KMS-11 (cell line): ENCODE measurements at regions not wholly inside any gene's neighbourhood (a gene's known extent, or its start where the extent isn't known, plus 50 kb on each side); places are given as distances from the start of the nearest gene placed in this dataset.

Source experiments
- H2AFZ ChIP-seq: fragments of 200-600 bp; sonication (generic); 2 replicates; pipeline ENCODE4 v1.6.1; 2016; ENCODE audit warnings: antibody characterized with exemption, mixed run types, low read depth
- H3K27ac ChIP-seq: fragments of 200-600 bp; sonication (generic); 2 replicates; pipeline ENCODE4 v1.6.1; 2016; ENCODE audit warnings: mild to moderate bottlenecking, mixed run types
- H3K27me3 ChIP-seq: fragments of 200-600 bp; sonication (generic); 2 replicates; pipeline ENCODE4 v1.6.1; 2017; ENCODE audit warnings: mild to moderate bottlenecking, low read depth, mixed run types, moderate library complexity; ENCODE audit not compliant: insufficient read depth
- H3K36me3 ChIP-seq: fragments of 200-600 bp; sonication (generic); 2 replicates; pipeline ENCODE4 v1.6.1; 2017; ENCODE audit warnings: mild to moderate bottlenecking, mixed run types; ENCODE audit not compliant: insufficient read depth
- H3K4me1 ChIP-seq: fragments of 200-600 bp; sonication (generic); 2 replicates; pipeline ENCODE4 v1.6.1; 2016; ENCODE audit warnings: mild to moderate bottlenecking, low read depth, mixed run types; ENCODE audit not compliant: poor library complexity, severe bottlenecking
- H3K4me2 ChIP-seq: fragments of 200-600 bp; sonication (generic); 2 replicates; pipeline ENCODE4 v1.7.0; 2016; ENCODE audit warnings: mild to moderate bottlenecking, mixed run types
- H3K4me3 ChIP-seq: fragments of 200-600 bp; sonication (generic); IDR thresholded peaks from 2 replicates; pipeline ENCODE4 v1.6.1; 2017; ENCODE audit warnings: low read depth, low read length, mixed read lengths; ENCODE audit not compliant: insufficient read depth
- H3K79me2 ChIP-seq: fragments of 200-600 bp; sonication (generic); 2 replicates; pipeline ENCODE4 v1.6.1; 2016; ENCODE audit warnings: low read depth, mixed run types; ENCODE audit not compliant: insufficient read depth
- H3K9ac ChIP-seq: fragments of 200-600 bp; sonication (generic); 2 replicates; pipeline ENCODE4 v1.6.1; 2016; ENCODE audit warnings: mild to moderate bottlenecking, mixed run types
- H4K20me1 ChIP-seq: fragments of 200-600 bp; sonication (generic); 2 replicates; pipeline ENCODE4 v1.6.1; 2016; ENCODE audit warnings: mild to moderate bottlenecking, mixed run types; ENCODE audit not compliant: insufficient read depth
- TF ChIP-seq, protein P1 (sequence below): fragments of 200-600 bp; sonication (generic); conservative IDR thresholded peaks from 2 replicates; pipeline ENCODE4 v1.6.1; 2017; ENCODE audit warnings: low read depth, mild to moderate bottlenecking, antibody characterized with exemption, low read length, moderate library complexity, mixed read lengths

DNA sequence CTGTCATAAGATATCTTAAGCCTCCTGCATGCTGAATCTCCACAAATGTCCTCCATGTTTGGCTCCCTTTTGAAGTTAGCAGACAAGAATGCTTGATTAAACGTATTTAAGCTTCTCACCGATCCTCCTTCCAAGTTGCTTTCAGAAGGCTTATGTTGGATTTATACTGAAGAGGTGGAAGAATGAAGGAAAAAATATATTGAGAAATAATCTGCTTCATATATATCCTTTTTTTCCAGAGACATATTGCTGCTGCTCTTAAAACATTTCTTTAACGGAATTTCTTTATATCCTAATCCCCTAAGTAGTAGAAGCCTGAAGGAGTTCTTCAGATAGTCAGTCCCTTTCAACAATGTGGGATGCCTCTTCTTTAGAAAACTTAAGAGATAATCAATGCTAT lies 329.0 kb upstream of the MARCKS start:
- Histone ChIP-seq H3K36me3 (no peaks in the 10 kb centered on the region), H3K27ac (no peak overlapping the region), H4K20me1 (no peaks in the 10 kb centered on the region), H3K4me3 (no peak overlapping the region), H3K27me3 (no peaks in the 10 kb centered on the region), H3K9ac (no peak overlapping the region), H2AFZ (no peak overlapping the region), H3K4me1 (no peaks in the 10 kb centered on the region), H3K4me2 (no peak overlapping the region), H3K79me2 (no peaks in the 10 kb centered on the region)
- TF ChIP-seq, protein P1, sequence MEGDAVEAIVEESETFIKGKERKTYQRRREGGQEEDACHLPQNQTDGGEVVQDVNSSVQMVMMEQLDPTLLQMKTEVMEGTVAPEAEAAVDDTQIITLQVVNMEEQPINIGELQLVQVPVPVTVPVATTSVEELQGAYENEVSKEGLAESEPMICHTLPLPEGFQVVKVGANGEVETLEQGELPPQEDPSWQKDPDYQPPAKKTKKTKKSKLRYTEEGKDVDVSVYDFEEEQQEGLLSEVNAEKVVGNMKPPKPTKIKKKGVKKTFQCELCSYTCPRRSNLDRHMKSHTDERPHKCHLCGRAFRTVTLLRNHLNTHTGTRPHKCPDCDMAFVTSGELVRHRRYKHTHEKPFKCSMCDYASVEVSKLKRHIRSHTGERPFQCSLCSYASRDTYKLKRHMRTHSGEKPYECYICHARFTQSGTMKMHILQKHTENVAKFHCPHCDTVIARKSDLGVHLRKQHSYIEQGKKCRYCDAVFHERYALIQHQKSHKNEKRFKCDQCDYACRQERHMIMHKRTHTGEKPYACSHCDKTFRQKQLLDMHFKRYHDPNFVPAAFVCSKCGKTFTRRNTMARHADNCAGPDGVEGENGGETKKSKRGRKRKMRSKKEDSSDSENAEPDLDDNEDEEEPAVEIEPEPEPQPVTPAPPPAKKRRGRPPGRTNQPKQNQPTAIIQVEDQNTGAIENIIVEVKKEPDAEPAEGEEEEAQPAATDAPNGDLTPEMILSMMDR: no peak

DNA sequence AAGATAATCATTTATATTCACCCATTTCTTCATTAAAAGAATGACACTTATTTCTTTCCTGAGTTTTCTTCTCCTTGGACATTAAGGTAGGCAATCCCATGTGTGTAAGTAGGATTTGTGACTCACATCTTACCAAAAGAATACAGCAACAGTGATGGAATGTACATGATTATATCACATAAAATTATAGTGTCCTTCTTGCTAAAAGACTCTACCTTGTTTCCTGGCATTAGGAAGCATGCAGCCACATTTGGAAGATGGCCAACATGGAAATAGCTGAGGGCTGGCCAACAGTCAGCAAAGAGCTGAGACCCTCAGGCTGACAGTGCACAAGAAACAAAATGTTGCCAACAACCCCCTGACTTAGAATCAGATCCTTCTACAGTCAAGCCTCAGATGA lies 327.9 kb upstream of the MARCKS start:
- Histone ChIP-seq H3K27me3 (no peaks in the 10 kb centered on the region), H3K27ac (no peak overlapping the region), H3K79me2 (no peaks in the 10 kb centered on the region)

DNA sequence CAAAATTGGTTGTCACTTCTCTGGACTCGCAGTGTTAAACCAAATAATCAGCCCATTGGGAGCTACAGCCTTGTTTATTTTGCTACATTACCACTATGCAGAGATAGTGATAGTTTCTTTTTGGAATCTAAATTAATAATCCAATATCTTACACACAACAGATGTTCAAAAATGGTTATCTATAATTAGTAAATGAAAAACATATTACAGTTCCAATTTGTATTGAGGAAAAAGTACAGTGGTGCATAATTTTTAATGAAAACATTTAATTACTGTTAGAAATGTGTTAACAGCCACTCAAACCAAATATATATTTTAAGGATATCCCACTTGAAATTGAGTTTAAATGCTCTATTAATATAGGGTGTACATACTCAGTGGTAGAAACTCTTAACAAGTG lies 327.3 kb upstream of the MARCKS start:
- Histone ChIP-seq H3K4me3 (no peak overlapping the region), H3K27me3 (no peaks in the 10 kb centered on the region), H3K4me2 (no peak overlapping the region), H3K4me1 (no peaks in the 10 kb centered on the region), H3K79me2 (no peaks in the 10 kb centered on the region), H4K20me1 (no peaks in the 10 kb centered on the region), H3K27ac (no peak overlapping the region), H3K36me3 (no peaks in the 10 kb centered on the region), H3K9ac (no peak overlapping the region), H2AFZ (no peak overlapping the region)
- TF ChIP-seq, protein P1: no peak

More for the DNA sequence above, 327.9 kb upstream of the MARCKS start:
- H2AFZ ChIP-seq: no peak overlapping the region
- TF ChIP-seq, protein P1: no peak
- H3K4me1 ChIP-seq: no peaks in the 10 kb centered on the region
- H4K20me1 ChIP-seq: no peaks in the 10 kb centered on the region
- H3K9ac ChIP-seq: no peak overlapping the region
- H3K4me2 ChIP-seq: no peak overlapping the region
- H3K4me3 ChIP-seq: no peak overlapping the region
- no peaks in the 10 kb centered on the region for H3K36me3 ChIP-seq

DNA sequence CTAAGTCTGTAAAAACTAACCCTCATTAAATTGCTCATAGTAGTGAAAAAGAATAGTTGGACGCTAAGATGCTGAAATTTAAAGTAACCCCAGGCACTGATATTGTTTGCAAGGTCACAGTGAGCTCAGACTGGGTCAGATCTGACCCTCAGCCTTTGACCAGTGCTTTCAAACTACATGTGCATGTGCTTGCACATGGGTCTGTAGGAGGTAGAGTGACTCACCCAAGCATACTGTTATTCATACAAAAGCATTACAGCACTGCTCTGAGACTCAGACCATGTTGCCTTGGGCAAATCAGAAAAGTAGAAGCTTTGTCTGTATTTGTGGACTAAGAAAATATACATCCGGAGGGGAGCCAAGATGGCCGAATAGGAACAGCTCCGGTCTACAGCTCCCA lies 326.4 kb upstream of the MARCKS start:
- H3K4me1 ChIP-seq: no peaks in the 10 kb centered on the region
- no peak overlapping the region for H3K9ac ChIP-seq
- no peak overlapping the region for H3K4me3 ChIP-seq
- no peaks in the 10 kb centered on the region for H3K27me3 ChIP-seq
- no peaks in the 10 kb centered on the region for H4K20me1 ChIP-seq
- H3K27ac ChIP-seq: no peak overlapping the region
- no peak overlapping the region for H3K4me2 ChIP-seq
- no peaks in the 10 kb centered on the region for H3K79me2 ChIP-seq
- no peak overlapping the region for H2AFZ ChIP-seq
- H3K36me3 ChIP-seq: no peaks in the 10 kb centered on the region
- TF ChIP-seq, protein P1: no peak

DNA sequence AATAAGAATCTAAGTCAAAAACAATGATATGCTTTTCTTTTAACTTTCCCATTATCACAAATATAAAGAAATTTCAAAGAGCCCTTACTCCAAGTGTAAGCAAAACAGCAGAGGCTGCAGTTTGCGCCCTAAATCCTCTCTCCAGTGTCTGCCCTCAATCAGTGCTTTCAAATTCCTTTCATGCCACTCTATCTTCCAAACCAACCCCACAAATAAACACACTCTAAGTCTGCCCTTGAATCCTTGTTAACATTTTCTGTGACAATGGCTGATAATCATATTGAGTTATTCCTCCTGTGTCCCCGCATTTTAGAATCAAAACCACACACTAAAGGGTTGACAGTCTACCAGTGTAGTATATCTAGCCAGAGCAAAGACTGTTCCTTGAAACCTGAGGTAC lies 317.9 kb upstream of the MARCKS start:
- Histone ChIP-seq H3K4me2 (no peak overlapping the region), H3K27me3 (no peaks in the 10 kb centered on the region), H2AFZ (no peak overlapping the region), H3K36me3 (no peaks in the 10 kb centered on the region), H3K27ac (no peak overlapping the region), H4K20me1 (no peaks in the 10 kb centered on the region), H3K79me2 (no peaks in the 10 kb centered on the region), H3K4me3 (no peak overlapping the region), H3K9ac (no peak overlapping the region), H3K4me1 (no peaks in the 10 kb centered on the region)
- TF ChIP-seq, protein P1: no peak
